ENCODE measurements at regions not wholly inside any gene's neighbourhood (a gene's known extent, or its start where the extent isn't known, plus 50 kb on each side); places are given as distances from the start of the nearest gene placed in this dataset.
"Not testable (repeated sequence)": the region's sequence is repeated elsewhere in the genome, so short reads cannot be mapped to it uniquely, and the experiment has no call there.

DNA sequence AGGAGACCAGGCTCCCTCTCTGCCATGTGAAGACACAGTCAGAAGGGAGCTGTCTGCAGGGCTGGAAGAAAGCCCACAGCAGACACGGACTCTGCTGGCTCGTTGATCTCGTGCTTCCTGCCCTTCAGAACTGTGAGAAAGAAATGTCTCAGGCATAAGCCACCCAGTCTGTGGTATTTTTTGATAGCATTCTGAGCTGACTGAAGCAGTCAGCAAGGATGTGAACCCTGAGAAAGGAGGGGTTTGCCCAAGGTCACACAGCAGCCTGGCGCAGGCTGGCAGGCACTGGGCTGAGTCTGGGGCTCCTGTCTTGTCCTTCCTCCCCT lies 255.1 kb upstream of the B3GAT1 start:
- DNase-seq = no peak

DNA sequence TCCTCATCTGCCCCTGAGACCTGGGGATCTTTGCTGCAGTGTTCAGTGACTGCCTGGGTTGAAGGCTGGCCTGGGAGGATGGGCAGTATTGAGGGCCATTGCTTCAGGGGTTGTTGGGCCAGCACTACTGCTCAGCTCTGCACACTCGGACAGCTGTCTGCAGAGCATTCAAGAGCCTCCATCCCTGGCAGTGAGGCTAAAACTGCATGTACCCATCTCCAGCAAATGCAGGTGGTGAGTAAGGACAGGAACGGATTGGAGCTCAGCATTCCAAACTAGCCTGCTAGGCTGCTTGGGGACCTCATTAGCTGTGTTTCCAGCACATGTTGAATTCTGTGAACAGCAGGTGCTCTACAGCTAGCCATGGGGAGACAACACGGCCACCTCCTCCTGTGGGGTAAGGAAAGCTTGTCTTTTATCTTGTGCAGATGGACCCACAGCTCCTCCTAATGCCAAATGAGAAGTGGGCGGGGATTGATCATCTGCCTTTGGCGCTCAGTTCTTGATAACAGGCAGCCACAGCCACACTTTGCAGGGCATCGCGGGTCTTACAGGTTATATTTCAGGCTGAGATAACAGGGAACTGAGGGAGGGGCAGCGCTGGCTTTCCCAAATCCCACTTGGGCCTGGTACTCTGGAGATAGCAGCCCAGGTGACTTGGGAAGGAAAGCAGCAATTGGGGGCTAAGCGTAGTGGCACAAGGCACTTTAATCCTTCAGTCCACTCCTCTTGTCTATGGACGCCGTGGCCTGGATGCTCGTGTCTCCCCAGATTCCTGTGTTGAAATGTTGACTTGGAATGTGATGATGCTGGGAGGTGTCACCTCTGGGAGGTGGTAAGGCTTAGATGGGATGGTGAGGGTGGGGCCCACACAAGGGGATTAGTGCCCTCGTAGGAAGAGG lies 254.5 kb upstream of the B3GAT1 start:
- DNase-seq = no peak

DNA sequence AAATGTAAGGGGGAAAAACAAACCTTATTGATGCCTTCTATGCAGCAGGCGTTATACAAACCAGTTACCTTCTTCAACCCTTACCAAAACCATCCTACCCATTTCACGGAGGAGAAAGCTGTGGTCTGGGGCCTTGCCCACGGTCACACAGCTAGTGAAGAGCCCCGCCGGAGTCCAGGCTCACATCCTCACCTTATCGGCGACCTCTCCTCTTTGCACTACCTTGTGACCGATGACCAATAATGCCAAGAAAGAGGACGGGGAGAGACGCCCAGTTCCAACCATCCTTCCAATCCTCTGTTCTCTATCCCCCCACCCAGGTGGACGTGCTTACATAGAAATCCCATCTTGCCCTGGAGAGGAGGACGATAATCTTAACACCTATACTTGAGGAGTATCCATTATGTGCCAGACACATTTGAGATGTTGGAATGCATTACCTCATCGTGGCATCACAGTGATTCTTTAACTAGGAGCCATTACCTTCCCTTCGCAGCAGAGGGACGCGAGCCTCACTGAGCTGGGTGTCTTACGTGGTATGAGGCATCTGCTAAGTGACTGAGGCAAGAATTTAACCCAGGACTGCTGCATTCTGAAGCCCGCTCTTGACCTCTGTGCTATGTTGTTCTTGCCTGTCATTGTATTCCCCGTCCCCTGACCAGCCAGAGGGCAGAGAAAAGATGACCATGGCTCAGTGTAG lies 253.7 kb upstream of the B3GAT1 start:
- no peak for DNase-seq

DNA sequence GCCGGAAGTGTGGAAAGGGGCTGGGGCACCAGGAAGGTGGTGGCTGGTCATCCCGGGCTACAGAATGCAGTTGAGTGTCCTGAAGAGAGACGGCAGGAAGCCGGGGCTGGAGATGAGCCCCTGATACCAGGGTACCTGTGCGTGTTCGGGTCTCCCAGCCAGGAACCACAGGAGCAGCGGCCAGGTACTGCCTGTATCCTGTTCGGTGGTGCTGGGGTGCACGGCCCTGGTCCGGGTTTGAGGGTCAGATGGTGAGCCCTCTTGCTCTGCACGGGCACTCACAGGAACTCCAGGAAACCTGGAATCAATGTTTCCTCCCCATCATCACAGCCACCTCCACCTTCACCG lies 253.1 kb upstream of the B3GAT1 start:
- DNase-seq = no peak

DNA sequence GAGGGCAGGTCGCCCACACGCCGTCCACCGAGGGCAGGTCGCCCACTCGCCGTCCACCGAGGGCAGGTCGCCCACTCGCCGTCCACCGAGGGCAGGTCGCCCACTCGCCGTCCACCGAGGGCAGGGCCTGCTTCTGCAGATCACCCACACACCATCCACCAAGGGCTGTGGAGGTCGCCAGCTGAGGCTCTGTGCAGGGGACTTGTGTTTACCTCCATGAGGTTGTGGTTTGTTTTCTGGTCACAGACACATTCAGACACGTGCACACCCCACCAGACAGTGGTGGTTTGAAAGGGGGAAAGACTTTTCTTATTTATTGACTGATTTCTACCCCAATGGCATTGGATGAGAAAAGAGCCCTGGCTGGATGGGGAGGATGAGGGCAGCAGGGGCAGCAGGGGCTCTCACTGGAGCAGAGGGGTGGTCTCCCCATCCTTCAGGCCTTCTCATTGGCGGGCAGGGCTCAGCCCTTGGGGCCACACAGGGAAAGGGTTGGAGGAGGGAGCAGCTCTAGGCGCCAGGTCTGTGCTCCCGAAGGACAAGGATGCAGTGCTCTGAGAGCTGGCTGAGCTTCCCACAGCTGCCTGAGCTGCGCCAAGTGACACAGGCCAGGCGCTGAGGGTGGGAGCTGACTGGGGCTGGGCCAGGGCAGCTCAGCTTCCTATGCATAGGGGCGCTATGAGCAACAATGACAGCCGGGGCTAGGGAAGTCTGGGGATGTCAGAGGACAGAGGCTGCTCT lies 252.6 kb upstream of the B3GAT1 start:
- no peak for DNase-seq

DNA sequence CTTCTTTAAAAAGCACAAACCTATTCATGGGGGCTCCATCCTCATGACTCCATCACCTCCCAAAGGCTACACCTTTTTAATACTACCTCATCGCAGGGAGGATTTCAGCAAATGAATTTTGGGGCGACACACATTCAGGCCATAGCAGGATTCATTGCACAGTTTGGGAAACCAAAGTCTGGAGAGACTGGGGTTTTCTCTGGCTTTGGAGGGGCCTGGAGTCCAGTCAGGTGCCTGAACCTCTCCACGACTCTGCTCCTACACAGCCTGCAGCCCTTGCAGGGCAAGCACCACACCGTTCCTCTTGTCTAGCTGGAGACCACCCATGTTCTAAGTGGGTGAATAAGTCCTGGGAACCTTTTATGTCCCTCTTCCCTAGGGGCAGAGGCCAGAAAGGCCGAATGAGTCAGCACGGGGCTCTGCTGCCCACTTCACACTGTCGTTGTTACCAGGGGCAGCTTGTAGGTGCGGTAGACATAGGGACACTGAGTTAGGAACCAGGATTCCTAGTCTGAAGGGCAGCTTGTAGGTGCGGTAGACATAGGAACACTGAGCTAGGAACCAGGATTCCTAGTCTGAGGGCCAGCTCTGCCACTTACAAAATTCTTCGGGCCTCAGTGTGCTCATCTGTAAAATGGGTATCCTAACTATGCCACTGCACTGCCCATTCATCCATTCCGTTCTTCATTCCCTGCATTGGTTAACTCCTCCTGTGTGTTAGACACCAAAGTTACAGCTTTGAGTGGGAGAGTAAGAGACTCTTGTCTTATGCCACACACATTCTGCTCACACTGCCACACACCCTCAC lies 251.7 kb upstream of the B3GAT1 start:
- no peak for DNase-seq

DNA sequence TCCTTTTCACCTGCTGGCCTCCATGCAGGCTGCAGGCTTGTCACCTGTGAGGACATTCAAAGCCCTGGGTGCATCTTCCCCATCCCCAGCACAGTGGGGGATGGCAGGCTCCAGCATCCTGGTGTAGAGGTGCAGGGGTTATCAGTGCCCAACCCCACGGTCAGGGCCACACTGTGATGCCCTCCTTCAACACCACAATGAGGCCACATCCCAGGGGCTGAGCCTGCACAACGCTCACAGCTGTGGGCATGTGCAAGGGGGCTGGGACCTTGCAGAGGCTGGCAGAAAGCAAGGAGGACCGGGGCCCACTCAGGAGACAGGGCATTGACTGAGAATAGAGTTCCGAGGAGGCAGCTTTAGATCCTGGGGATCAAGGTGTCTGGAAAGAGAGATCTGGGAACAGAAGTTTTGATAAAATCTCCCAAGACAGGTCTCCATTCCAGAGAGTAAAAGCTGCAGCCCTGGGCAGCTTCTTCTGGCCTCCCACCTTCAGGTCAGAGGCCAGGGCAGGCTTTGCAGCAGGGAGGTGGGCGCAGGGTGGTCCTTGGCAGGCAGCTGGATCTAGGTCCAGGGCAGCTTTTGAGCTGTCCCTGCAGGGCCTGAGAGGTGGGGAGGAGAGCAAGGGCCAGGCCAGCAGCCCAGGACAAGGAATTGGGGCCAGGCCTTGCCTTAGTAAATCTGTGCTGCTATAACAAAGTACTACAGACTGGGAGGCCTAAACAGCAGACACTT lies 250.8 kb upstream of the B3GAT1 start:
- no peak for DNase-seq

DNA sequence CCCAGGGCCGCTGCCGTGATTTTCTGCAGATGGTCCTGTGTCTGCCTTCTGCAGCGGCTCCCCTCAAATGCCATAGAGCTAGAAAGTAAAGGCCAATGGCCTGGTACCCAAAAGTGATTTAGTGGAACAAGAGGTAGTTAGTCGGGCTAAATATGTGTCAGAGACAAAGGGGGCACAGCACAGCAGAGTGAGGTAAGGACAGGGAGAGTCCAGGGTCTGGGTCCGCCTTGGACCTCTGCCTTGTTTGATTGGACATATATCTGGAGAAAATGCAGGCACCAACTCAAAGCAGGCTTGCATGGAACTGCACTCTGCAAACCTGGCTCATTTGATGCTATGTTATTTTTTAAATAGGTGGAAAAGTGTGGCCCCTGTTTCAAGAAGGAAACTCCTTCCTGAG lies 249.6 kb upstream of the B3GAT1 start:
- no peak for DNase-seq

DNA sequence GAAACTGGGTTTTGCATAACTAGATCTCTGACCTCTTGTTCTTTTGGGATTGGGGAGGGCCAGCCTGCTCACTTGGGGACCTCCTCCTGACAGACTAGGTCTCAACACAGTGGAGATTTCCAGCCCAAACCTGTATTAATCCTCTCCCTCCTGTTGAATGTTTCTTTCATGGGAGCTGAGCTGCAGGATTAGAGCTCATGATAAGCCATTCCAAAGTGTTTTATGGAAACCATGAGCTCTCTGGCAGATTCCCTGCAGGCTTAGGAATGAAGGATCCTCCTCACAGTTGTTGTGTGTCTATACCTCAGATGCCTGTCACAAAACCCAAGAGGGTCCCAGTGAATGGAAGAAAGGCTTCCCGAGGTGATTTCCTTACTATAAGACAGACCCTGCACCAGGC lies 248.4 kb upstream of the B3GAT1 start:
- DNase-seq = no peak

DNA sequence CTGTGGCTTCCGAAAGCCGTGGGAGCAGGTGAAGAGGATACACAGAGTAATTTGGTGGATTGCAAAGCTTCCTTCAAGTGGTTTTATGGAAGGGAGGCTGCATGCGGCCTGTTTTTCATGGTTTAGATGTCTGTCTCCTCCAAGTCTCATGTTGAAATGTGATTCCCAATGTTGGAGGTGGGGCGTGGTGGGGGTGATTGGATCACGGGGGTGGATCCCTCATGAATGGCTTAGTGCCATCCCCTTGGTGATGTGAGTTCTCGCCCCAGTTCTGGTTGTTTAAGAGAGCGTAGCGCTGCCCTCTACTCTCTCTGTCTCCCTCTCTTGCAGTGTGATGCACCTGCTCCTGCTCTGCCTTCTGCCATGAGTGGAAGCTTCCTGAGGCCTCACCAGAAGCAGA lies 247.8 kb upstream of the B3GAT1 start:
- DNase-seq = no peak

DNA sequence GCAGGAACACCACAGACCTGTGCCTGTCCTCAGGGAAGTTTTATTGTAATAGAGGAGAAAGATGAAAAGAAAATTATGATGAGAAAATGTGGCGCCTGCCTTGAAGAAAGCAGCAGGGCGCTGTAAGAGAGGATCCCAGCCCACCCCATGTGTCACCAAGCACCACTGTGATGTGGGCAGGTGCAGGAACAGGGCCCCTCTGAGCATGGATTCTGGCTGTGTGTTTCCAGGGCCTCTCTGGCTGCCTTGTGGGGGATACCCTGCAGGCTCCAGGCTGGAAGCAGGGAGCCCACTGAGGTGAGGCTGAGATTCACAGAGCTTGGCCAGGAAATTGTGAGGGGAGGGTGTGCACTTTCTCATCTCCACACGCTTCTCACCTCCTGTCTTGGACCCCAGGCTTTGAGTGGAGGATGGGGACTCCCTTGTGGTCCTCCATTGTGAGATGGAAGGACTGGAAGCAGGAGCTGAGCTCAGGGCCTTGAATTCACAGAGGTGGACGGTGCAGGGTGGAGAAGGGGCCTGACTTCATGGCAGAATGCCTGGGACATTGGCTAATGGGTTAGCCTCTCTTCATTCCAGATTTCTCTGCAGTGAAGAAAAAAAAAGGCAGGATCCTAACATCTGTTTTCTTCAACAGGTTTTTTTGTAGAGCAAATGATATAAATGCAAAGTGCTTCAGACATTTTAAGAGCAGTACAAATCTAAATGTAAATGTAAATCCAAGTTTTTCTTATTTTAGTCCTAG lies 246.6 kb upstream of the B3GAT1 start:
- no peak for DNase-seq

DNA sequence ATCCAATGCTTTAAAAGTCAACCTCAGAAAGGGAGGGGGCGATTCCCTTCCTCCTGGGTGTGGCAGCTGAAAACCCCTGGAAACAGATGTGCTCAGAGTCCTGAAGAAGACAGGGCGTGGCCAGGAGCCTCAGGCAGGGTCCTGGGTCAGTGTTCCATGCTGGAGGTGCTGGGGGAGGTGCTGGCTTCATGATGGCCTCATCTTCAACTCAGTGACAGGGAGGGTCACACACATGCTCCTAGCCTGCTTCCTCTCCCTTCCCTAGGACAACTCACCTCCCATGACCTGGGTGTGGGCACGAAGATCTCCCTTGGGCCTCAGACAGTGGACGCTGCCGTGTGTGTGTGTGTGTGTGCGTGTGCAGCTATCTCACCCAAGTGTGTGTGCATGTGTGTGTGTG lies 245.6 kb upstream of the B3GAT1 start:
- no peak for DNase-seq

DNA sequence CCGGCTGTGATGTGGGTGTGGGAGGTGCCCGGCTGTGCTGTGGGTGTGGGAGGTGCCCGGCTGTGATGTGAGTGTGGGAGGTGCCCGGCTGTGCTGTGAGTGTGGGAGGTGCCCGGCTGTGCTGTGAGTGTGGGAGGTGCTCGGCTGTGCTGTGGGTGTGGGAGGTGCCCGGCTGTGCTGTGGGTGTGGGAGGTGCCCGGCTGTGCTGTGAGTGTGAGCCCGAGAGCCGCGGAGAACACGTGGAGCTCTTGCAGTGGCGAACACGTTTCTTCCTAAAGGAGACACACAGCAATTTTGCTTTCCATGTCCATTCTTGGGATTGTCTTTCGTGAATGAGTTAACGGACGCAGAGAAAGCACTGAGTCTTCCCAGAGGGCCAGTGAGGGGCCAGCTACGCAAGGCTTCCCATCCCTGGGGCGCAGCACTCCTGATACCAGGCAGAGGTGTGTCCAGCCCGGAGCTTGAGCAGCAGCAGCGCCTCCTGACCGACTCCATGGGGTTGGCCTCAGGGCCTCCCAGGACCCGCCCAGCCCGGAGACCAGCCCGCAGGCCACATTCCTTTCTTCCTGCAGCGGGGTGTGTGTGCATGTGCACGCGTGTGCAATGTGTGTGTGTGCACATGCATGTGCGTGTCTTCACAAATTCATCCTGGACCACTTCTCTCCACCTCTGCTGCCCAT lies 245.0 kb upstream of the B3GAT1 start:
- DNase-seq = no peak

DNA sequence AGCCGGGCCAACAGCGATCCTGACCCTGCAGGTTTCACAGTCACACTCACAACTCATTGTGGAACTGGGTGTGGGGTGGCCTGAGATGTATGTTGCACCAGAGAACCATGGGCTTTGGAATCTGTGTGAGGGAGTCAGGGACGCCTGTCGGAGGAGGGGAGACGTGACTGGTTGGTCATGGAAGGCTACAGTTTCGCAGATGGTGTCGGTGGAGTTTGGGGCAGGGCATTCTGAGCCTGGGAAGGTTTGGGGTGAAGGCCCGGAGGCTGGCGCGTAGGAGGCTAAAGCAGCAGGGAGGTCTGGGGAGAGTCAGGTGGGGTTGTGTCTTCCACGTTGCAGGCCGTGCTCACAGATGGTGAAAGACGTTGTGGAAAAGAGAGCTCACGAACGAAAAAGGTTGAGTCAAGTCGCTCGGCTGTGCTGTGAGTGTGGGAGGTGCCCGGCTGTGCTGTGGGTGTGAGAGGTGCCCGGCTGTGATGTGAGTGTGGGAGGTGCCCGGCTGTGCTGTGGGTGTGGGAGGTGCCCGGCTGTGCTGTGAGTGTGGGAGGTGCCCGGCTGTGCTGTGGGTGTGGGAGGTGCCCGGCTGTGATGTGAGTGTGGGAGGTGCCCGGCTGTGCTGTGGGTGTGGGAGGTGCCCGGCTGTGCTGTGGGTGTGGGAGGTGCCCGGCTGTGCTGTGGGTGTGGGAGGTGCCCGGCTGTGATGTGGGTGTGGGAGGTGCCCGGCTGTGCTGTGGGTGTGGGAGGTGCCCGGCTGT lies 244.2 kb upstream of the B3GAT1 start:
- not testable (repeated sequence) for DNase-seq

DNA sequence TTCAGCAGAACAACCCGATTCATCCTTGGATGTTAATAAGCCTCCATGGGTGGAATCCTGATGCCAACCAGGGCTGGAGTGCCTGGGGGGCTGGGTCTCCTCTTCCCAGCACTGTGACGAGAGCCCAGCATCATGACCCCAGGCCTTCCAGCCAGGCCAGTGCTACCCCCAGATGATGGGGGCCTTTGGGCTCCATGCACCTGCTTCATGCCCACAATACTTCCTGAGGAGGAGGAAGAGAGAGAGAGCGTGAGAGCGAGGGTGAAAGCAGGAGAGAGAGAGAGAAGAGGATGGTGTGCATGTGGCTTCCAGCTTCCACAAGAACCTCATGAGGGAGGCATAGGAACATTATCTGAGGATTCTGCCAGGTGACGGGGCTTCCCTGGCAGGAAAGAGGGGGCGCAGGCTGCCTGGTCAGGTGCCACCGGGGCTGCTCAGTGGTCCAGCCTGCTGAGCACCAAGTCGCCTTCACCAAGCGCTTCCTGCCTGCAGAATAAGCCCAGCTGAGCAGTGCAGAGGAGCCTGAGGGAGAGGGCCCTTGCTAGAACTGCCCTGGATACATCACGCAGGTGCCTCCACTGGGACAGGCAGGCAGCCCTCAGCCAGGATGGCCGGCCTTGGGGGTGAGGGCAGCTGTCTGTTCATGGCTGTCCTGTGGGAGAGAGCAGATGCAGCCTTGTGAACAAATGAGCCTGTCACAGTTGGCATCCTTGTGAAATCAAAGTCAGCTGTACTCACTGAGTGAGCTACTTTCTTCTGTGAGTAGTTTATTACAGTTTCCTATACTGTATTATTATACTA lies 243.3 kb upstream of the B3GAT1 start:
- DNase-seq = no peak

DNA sequence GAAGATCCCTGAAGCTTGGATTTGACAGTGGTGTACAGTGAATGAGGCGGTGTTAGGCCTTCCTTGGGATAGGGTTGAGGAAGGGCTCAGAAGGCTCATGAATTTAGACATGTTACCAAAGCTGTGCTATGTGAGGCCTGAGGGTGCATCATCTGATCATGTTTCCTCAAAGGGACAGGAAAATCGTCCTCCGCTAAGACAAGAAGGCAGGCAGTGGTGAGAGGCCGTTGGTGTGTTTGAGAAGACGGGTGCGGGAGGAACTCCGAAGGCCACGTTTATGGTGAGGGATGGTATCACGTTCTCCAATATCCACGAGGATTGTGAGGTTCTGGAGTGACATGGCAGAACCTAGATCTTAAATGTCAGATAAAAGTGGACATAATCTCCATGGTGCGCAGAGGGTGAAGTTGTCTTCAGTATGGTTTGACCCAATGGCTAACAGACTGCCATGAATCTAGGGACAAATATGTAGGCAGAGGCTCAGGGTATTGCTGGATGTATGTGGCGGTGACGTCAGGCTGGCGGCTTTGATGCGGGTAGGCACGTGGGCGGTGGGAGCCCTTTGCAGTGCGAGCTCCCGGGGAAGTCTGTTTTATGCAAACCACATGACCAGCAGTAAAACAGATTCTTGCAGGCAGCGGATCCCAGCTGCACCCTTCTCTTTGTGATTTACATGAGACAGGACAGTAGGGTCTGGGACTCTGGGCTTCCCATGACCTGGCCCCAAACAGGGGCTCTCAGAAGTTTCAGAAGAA lies 242.3 kb upstream of the B3GAT1 start:
- DNase-seq = no peak

DNA sequence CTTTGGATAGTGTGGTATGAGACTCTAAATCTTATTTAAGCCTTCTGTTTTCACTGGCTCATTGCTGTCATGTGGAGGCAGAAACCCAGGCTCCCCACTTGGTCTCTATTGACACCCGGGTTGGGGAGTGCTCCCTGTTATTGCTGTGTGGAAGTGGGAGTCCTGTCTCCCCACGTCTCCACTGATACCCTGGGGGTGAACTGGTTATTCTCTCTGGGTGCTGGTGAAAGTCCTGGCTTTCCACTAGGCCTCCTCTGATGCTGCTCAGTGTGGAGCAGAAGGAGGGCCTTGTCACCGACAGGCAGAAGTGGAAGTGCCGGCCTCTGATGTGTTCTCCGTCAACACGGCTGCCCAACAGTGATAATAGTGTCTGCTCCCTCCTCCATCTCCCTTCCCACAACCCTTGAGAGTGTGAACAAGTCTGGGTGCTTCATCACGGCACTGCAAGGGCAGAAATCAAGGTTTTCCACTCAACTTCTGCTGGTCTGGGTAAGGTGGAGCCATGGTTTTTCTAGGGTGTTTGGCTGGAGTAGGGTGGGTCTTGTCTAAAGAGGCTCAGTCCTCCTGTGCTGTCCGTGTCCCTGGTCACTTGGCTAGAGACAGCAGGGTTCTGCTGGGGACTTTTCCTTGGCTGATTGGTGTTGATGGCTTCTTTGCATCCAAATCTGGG lies 240.7 kb upstream of the B3GAT1 start:
- no peak for DNase-seq
